Type B pancreatic cell (in vitro differentiated cells): ENCODE measurements at regions not wholly inside any gene's neighbourhood (a gene's known extent, or its start where the extent isn't known, plus 50 kb on each side); places are given as distances from the start of the nearest gene placed in this dataset.

Experiments used
- DNase-seq: peaks from one replicate; pipeline ENCODE4 v3.0.0; 2021; ENCODE audit warnings: mixed read lengths; ENCODE audit not compliant: unreplicated experiment; ENCODE audit errors: extremely low spot score
- H3K27ac Mint-ChIP-seq: 2 replicates; pipeline ENCODE4 v1.8.0; 2021; ENCODE audit warnings: mild to moderate bottlenecking, mixed read lengths
- H3K27me3 Mint-ChIP-seq: 2 replicates; pipeline ENCODE4 v1.8.0; 2021; ENCODE audit warnings: mixed read lengths
- H3K36me3 Mint-ChIP-seq: 2 replicates; pipeline ENCODE4 v1.8.0; 2021; ENCODE audit warnings: mixed read lengths
- H3K4me1 Mint-ChIP-seq: one replicate; pipeline ENCODE4 v1.8.0; 2021; ENCODE audit warnings: mixed read lengths; ENCODE audit not compliant: unreplicated experiment
- H3K4me3 Mint-ChIP-seq: 2 replicates; pipeline ENCODE4 v1.8.0; 2021; ENCODE audit warnings: mild to moderate bottlenecking, mixed read lengths
- H3K9me3 Mint-ChIP-seq: 2 replicates; pipeline ENCODE4 v1.8.0; 2021; ENCODE audit warnings: mixed read lengths
- TF ChIP-seq, protein P1 (sequence below): fragments of 200-600 bp; sonication (generic); conservative IDR thresholded peaks from 2 replicates; pipeline ENCODE4 v1.5.0; 2021; ENCODE audit warnings: antibody characterized with exemption, mild to moderate bottlenecking

DNA sequence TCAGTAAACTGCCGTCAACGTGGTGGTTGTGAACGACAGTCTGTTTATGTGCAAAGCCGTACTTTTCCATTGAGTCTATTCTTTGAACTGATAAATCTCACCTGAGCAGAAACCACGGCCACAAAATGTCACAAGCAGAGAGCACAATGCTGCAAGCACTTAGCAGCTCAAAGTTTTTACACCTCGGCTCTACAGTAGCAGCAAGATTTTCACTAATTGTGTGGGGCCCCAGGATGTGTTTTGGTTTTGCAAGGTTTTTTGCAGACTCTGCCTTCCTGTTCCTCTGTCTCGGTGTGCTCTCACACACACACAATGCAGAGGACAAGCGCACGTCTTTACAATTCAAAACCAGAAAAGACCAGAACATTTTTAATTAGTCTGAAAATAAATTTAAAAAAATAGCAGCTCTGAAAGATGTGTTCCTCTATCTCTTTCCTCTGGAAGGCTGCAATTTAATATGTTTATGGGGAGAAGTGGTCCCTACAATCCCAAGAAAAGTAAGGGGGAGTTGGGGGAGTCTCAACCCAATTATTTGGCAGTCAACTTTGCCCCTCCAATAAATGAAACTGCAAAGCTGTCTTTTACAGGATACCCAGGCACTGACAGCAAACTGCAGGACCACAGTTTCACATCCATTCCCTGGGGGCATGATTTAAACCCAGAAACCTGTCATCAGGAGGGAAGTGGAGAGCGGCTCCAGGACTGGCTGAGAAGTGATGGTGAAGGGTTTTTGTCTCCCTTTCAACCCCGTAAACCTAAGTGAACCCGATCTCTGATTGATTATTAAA, 73.8 kb upstream of the SFMBT2 start:
- H3K36me3 Mint-ChIP-seq, result peaks cover 3% of the 10 kb centered on the region
- TF ChIP-seq, protein P1, sequence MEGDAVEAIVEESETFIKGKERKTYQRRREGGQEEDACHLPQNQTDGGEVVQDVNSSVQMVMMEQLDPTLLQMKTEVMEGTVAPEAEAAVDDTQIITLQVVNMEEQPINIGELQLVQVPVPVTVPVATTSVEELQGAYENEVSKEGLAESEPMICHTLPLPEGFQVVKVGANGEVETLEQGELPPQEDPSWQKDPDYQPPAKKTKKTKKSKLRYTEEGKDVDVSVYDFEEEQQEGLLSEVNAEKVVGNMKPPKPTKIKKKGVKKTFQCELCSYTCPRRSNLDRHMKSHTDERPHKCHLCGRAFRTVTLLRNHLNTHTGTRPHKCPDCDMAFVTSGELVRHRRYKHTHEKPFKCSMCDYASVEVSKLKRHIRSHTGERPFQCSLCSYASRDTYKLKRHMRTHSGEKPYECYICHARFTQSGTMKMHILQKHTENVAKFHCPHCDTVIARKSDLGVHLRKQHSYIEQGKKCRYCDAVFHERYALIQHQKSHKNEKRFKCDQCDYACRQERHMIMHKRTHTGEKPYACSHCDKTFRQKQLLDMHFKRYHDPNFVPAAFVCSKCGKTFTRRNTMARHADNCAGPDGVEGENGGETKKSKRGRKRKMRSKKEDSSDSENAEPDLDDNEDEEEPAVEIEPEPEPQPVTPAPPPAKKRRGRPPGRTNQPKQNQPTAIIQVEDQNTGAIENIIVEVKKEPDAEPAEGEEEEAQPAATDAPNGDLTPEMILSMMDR, result no peak
- no peak overlapping the region for H3K27ac Mint-ChIP-seq
- no peak for DNase-seq
- no peak overlapping the region for H3K4me3 Mint-ChIP-seq
- H3K4me1 Mint-ChIP-seq, result peaks cover 35% of the 10 kb centered on the region
- no peaks in the 10 kb centered on the region for H3K9me3 Mint-ChIP-seq
- peaks cover 45% of the 10 kb centered on the region for H3K27me3 Mint-ChIP-seq

DNA sequence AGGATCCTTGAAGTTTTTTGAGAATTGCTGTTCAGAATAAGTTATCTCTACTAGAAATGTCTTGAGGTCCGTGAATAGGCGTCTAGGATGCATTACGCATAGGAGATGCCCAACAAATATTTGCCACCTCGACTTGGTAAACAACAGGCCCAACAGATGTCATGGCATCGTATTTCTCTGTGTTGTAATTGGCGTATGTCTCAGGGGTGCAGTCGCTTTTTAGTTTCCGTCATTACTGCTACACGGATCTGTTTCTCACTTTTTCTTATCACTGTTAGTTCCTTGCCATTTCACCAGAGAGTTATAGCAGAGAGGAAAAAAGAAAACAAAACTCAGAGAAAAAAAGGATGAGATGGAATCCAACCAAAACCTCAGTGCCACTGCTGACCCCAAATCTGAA, 73.0 kb upstream of the SFMBT2 start:
- TF ChIP-seq, protein P1, result no peak
- H3K36me3 Mint-ChIP-seq, result peaks cover 3% of the 10 kb centered on the region
- no peaks in the 10 kb centered on the region for H3K9me3 Mint-ChIP-seq
- H3K4me3 Mint-ChIP-seq, result no peak overlapping the region
- peaks cover 29% of the 10 kb centered on the region for H3K4me1 Mint-ChIP-seq
- DNase-seq, result no peak
- peaks cover 45% of the 10 kb centered on the region for H3K27me3 Mint-ChIP-seq
- H3K27ac Mint-ChIP-seq, result no peak overlapping the region

DNA sequence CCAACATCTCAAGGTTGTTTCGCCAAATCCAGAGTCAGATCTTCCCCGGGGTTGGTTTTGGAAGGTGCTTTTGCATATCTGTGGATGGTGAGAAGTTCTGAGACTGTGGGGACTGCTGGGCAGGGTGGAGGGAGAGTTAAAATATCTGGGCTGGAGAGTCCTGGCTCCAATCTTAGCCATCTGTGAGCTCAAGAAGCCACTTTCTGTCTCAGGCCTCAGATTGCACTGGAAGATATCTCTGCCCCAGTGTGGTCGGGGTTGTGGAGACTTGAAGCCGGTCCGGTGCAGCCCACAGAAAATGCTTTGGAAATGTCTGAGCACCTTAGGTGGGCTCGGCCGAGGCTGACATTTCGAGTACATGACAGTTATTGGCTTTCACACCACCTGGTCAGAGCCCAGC, 72.2 kb upstream of the SFMBT2 start:
- Mint-ChIP-seq H3K27me3 (peaks cover 45% of the 10 kb centered on the region), H3K27ac (no peak overlapping the region), H3K36me3 (peaks cover 3% of the 10 kb centered on the region), H3K4me3 (no peak overlapping the region), H3K4me1 (peaks cover 22% of the 10 kb centered on the region), H3K9me3 (no peaks in the 10 kb centered on the region)
- no peak for DNase-seq
- TF ChIP-seq, protein P1, result no peak

DNA sequence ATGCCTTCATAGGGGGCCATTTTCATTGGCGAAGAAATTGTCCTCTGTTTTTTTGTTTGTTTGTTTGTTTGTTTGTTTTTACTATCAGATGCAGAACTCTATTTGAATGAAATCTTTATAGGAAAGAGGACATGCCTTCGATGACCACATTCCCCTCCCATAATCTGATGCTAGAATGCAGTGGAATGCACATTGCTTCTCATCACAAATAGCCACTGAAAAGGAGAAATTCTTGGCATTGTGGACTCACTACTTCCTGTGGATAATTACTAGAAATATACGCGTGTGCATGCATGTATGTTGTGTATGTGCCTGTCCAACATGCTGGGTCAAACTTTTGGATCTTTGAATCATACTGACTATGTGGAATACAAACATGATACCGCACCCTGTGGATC, 70.5 kb upstream of the SFMBT2 start:
- Mint-ChIP-seq H3K4me3 (no peak overlapping the region), H3K4me1 (peaks cover 22% of the 10 kb centered on the region), H3K36me3 (peaks cover 3% of the 10 kb centered on the region), H3K9me3 (no peaks in the 10 kb centered on the region), H3K27me3 (peaks cover 45% of the 10 kb centered on the region), H3K27ac (no peak overlapping the region)
- no peak for DNase-seq
- TF ChIP-seq, protein P1, result no peak

DNA sequence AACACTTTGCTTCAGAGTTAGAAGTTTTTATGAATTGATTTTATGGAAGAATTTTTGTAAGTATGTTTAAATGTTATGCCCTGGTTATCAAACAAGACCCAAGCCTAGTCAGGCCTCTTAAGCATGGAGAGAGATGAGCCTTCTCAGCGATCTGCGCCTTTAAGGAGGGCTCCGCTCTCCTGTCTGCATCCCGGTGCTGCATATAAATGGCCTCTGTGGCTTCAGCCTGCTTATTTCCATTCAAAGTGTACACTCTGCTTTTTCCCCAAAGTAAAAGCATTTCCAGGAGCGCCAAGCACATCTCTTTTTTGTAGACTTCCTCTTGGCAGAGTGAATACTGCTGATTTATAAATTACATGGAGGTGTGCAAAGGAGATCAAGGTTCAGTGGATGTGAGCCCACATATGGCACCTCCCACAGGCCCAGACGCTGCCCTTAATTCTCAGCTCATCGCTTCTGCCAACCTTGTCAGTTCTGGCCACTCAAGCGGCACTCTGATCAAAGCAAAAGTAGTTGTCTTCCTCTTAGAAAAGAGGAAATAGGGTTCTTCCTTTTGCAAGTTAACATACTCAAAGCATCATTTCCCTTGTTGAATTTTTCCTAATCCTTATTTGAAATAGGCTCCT, 70.0 kb upstream of the SFMBT2 start:
- Mint-ChIP-seq H3K36me3 (peaks cover 3% of the 10 kb centered on the region), H3K27me3 (peaks cover 44% of the 10 kb centered on the region), H3K4me1 (peaks cover 22% of the 10 kb centered on the region), H3K4me3 (no peak overlapping the region), H3K9me3 (no peaks in the 10 kb centered on the region), H3K27ac (no peak overlapping the region)
- no peak for DNase-seq
- TF ChIP-seq, protein P1, result no peak
